CD4-positive, alpha-beta T cell treated with Interleukin-4 for 4 hours (primary cell): ENCODE measurements at regions not wholly inside any gene's neighbourhood (a gene's known extent, or its start where the extent isn't known, plus 50 kb on each side); places are given as distances from the start of the nearest gene placed in this dataset.

Source experiments
- DNase-seq: peaks from one replicate; pipeline ENCODE4 v3.0.0-alpha.2; 2020

GRCh38 chr20:60600036-60600435, 641.8 kb downstream of the CDH26 start:
- no peak for DNase-seq

- no peak for DNase-seq
Observed at GRCh38 chr20:60624066-60624465, 628.0 kb upstream of the CDH4 start.

- no peak for DNase-seq
Observed at GRCh38 chr20:60627751-60628565, 624.1 kb upstream of the CDH4 start.

- no peak for DNase-seq
Observed at GRCh38 chr20:60628749-60629148, 623.3 kb upstream of the CDH4 start.

GRCh38 chr20:60629206-60629605, 622.9 kb upstream of the CDH4 start:
- no peak for DNase-seq

- DNase-seq, result no peak
Observed at GRCh38 chr20:60630609-60631008, 621.5 kb upstream of the CDH4 start.

GRCh38 chr20:60631585-60632287, 620.3 kb upstream of the CDH4 start:
- no peak for DNase-seq

- no peak for DNase-seq
Observed at GRCh38 chr20:60632391-60633262, 619.4 kb upstream of the CDH4 start.

GRCh38 chr20:60634491-60635172, 617.4 kb upstream of the CDH4 start:
- no peak for DNase-seq

DNA sequence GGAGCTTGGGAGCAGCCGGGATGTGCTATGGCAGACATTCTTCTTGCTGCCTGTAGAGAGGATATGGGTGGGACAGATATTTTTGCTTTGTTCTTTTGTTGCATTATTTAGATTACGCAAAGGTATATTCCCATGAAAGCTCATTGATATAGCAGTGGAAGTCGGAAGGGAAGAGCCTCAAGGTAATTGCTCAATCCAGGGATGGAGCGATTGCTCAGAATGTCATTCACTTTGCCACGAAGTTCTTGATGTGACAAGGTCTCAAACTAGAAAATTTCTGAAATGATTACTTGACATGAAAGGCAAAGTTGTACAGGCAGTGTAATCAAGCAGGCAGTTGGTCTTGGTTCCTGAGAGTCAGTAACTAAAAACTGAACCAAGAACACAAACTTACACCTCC, 615.6 kb upstream of the CDH4 start:
- no peak for DNase-seq

- no peak for DNase-seq
Observed at GRCh38 chr20:60637801-60638200, 614.3 kb upstream of the CDH4 start.

DNA sequence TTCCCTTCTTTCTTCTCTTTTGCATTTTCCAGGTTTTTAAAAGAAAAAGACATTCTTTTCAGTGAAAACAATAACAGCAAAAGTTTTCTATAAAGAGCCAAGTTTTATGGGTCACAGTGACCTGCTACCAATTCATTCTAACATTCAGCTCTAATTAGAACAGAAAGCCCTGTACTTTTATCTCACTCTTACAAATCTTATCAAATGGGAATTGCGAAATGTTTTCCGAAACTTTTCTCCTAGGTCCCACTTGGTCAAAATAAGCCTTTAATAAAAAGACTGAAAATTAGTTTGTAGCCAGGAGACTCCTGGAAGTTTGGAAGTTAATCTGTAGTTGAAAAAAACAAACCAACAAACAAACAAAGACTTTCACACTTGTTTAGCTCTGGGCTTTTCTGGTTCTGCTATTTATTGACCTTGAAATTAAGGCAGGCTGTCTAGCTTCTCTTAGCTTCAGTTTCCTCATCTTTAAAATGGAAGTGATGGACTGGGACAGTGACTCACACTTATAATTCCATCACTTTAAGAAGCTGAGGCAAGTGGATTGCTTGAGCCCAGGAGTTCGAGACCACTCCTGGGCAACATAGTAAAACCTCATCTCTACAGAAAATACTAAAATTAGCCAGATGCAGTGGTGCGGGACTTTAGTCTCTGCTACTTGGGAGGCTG, 613.5 kb upstream of the CDH4 start:
- no peak for DNase-seq

GRCh38 chr20:60641879-60642447, 610.1 kb upstream of the CDH4 start:
- DNase-seq, result no peak

GRCh38 chr20:60642541-60642940, 609.5 kb upstream of the CDH4 start:
- no peak for DNase-seq

- DNase-seq, result no peak
Observed at GRCh38 chr20:60648556-60648955, 603.5 kb upstream of the CDH4 start.

GRCh38 chr20:60649541-60649940, 602.5 kb upstream of the CDH4 start:
- DNase-seq, result no peak

DNA sequence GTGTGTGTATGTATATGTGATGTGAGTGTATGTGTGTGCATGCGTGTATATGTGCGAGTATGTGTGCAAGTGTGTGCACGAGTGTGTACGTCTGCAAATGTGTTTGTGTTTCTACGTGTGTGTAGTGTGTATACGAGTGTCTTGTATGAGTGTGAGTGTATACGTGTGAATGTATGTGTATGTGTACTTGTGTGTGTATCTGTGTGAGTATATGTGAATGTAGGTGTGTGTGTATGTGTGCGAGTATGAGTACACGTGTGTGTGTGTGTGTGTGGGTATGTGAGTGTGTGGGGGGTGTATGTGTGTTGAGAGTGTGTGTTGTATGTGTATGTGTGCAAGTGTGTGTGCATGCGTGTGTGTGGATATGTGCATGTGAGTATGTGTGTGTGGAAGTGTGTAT, 602.0 kb upstream of the CDH4 start:
- no peak for DNase-seq

DNA sequence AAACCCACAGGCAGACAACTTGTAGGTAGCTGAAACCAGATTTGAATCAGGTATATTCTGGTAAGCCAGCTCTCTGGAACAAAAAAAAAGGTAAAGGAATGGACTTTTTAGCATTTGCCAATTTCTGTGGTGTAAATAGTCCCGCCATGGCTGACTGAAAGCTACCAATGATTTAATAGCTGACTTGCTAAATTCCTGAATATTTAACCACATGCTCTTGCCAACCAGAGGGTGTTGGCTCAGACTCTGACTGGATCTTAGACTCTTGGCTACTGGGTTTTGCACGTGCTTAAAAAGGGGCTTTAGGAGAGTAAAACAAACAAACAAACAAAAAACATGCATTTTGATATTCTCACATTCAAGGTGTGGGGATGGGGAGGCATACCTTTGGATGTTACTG, 600.0 kb upstream of the CDH4 start:
- DNase-seq, result no peak

- no peak for DNase-seq
Observed at GRCh38 chr20:60652615-60653014, 599.4 kb upstream of the CDH4 start.

- no peak for DNase-seq
Observed at GRCh38 chr20:60653111-60653845, 598.8 kb upstream of the CDH4 start.

- DNase-seq, result no peak
Observed at GRCh38 chr20:60658681-60659080, 593.4 kb upstream of the CDH4 start.
